Liver (tissue), 3 donors: ENCODE measurements at regions not wholly inside any gene's neighbourhood (a gene's known extent, or its start where the extent isn't known, plus 50 kb on each side); places are given as distances from the start of the nearest gene placed in this dataset.
"Not testable (repeated sequence)": the region's sequence is repeated elsewhere in the genome, so short reads cannot be mapped to it uniquely, and the experiment has no call there.

Source experiments
- EGR1 ChIP-seq, 2 donors: IDR thresholded peaks; 2 replicates each; pipeline ENCODE4 v1.6.1; 2016 to 2018; ENCODE audit warnings: antibody characterized with exemption in 2 of 2, low read depth in 2 of 2
- GABPA ChIP-seq, 2 donors: IDR thresholded peaks in 1 of 2; conservative IDR thresholded peaks in 1 of 2; 2 replicates each; pipeline ENCODE4 v1.6.1; 2016; ENCODE audit warnings: antibody characterized with exemption in 2 of 2, mild to moderate bottlenecking in 1 of 2, moderate library complexity in 1 of 2
- JUND ChIP-seq, 2 donors: IDR thresholded peaks; 2 replicates each; pipeline ENCODE4 v1.6.1; 2016; ENCODE audit warnings: antibody characterized with exemption in 2 of 2
- SP1 ChIP-seq: IDR thresholded peaks from 2 replicates; pipeline ENCODE4 v1.6.1; 2018; ENCODE audit warnings: antibody characterized with exemption, mild to moderate bottlenecking
- TAF1 ChIP-seq: conservative IDR thresholded peaks from 2 replicates; pipeline ENCODE4 v1.6.1; 2016; ENCODE audit warnings: antibody characterized with exemption, mild to moderate bottlenecking
- YY1 ChIP-seq: IDR thresholded peaks from 2 replicates; pipeline ENCODE4 v1.6.1; 2016; ENCODE audit warnings: antibody characterized with exemption, mild to moderate bottlenecking
- ZBTB33 ChIP-seq: IDR thresholded peaks from 2 replicates; pipeline ENCODE4 v1.6.1; 2016; ENCODE audit warnings: antibody characterized with exemption
- TF ChIP-seq, protein P1 (sequence below): fragments of 150-350 bp; IDR thresholded peaks from 2 replicates; pipeline ENCODE4 v1.5.1; 2017; ENCODE audit warnings: improper control_type of control experiment, low read depth, low read length; ENCODE audit not compliant: missing input control
- TF ChIP-seq, protein P2 (sequence below): IDR thresholded peaks from 2 replicates; pipeline ENCODE4 v1.6.1; 2016; ENCODE audit warnings: antibody characterized with exemption, mild to moderate bottlenecking
- TF ChIP-seq, protein P3 (sequence below): IDR thresholded peaks from 2 replicates; pipeline ENCODE4 v1.6.1; 2016; ENCODE audit warnings: antibody characterized with exemption
- TF ChIP-seq, protein P4 (sequence below): IDR thresholded peaks from 2 replicates; pipeline ENCODE4 v1.6.1; 2016; ENCODE audit warnings: antibody characterized with exemption
- donor health status: healthy.
- donor health status: healthy.

DNA sequence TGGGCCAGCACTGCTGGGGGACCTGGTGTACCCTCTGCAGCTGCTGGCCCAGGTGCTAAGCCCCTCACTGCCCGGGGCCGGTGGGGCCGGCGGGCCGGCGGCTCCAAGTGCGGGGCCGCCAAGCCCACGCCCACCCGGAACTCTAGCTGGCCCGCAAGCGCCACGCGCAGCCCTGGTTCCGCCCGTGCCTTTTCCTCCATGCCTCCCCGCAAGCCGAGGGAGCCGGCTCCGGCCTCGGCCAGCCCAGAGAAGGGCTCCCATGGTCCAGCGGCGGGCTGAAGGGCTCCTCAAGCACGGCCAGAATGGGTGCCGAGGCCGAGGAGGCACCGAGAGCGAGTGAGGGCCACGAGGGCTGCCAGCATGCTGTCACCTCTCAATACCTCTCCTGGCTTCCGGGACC, 194.9 kb downstream of the STK31 start:
- TF ChIP-seq, protein P1, sequence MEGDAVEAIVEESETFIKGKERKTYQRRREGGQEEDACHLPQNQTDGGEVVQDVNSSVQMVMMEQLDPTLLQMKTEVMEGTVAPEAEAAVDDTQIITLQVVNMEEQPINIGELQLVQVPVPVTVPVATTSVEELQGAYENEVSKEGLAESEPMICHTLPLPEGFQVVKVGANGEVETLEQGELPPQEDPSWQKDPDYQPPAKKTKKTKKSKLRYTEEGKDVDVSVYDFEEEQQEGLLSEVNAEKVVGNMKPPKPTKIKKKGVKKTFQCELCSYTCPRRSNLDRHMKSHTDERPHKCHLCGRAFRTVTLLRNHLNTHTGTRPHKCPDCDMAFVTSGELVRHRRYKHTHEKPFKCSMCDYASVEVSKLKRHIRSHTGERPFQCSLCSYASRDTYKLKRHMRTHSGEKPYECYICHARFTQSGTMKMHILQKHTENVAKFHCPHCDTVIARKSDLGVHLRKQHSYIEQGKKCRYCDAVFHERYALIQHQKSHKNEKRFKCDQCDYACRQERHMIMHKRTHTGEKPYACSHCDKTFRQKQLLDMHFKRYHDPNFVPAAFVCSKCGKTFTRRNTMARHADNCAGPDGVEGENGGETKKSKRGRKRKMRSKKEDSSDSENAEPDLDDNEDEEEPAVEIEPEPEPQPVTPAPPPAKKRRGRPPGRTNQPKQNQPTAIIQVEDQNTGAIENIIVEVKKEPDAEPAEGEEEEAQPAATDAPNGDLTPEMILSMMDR: not testable (repeated sequence)
- not testable (repeated sequence) for TF ChIP-seq SP1; JUND (IDR thresholded peaks at IDR 0.05); TAF1; EGR1 (IDR thresholded peaks at IDR 0.05; ENCODE audit: low read depth in 2 of 2); YY1; ZBTB33; GABPA (IDR thresholded peaks at IDR 0.05 in 1 of 2, conservative IDR thresholded peaks at IDR 0.05 in 1 of 2)
- TF ChIP-seq, protein P2, sequence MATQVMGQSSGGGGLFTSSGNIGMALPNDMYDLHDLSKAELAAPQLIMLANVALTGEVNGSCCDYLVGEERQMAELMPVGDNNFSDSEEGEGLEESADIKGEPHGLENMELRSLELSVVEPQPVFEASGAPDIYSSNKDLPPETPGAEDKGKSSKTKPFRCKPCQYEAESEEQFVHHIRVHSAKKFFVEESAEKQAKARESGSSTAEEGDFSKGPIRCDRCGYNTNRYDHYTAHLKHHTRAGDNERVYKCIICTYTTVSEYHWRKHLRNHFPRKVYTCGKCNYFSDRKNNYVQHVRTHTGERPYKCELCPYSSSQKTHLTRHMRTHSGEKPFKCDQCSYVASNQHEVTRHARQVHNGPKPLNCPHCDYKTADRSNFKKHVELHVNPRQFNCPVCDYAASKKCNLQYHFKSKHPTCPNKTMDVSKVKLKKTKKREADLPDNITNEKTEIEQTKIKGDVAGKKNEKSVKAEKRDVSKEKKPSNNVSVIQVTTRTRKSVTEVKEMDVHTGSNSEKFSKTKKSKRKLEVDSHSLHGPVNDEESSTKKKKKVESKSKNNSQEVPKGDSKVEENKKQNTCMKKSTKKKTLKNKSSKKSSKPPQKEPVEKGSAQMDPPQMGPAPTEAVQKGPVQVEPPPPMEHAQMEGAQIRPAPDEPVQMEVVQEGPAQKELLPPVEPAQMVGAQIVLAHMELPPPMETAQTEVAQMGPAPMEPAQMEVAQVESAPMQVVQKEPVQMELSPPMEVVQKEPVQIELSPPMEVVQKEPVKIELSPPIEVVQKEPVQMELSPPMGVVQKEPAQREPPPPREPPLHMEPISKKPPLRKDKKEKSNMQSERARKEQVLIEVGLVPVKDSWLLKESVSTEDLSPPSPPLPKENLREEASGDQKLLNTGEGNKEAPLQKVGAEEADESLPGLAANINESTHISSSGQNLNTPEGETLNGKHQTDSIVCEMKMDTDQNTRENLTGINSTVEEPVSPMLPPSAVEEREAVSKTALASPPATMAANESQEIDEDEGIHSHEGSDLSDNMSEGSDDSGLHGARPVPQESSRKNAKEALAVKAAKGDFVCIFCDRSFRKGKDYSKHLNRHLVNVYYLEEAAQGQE: not testable (repeated sequence)
- TF ChIP-seq, protein P3, sequence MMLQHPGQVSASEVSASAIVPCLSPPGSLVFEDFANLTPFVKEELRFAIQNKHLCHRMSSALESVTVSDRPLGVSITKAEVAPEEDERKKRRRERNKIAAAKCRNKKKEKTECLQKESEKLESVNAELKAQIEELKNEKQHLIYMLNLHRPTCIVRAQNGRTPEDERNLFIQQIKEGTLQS: not testable (repeated sequence)
- TF ChIP-seq, protein P4, sequence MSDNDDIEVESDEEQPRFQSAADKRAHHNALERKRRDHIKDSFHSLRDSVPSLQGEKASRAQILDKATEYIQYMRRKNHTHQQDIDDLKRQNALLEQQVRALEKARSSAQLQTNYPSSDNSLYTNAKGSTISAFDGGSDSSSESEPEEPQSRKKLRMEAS: not testable (repeated sequence)
